ENCODE measurements at regions not wholly inside any gene's neighbourhood (a gene's known extent, or its start where the extent isn't known, plus 50 kb on each side); places are given as distances from the start of the nearest gene placed in this dataset.
A peak's percentile ranks its signal among the peaks of the same experiment; 100 is the strongest.
"Not testable (repeated sequence)": the region's sequence is repeated elsewhere in the genome, so short reads cannot be mapped to it uniquely, and the experiment has no call there.

- no peak overlapping the region for H3K4me2 ChIP-seq (ENCODE audit: low read length)
- H2BK15ac ChIP-seq (replicated peaks; ENCODE audit: low read depth) = no peak overlapping the region
- no peaks in the 10 kb centered on the region for H3K79me2 ChIP-seq (ENCODE audit: control insufficient read depth, insufficient read depth, low read length)
- no peaks in the 10 kb centered on the region for H3K4me1 ChIP-seq (ENCODE audit: control insufficient read depth, low read depth, low read length)
- H4K8ac ChIP-seq (ENCODE audit: low read depth, low read length) = no peak overlapping the region
- no peak overlapping the region for H3K9ac ChIP-seq (ENCODE audit: low read length)
- no peak overlapping the region for H3K4ac ChIP-seq (ENCODE audit: low read depth, low read length)
- H2BK5ac ChIP-seq (ENCODE audit: low read length) = no peak overlapping the region
- no peaks in the 10 kb centered on the region for H3K36me3 ChIP-seq (ENCODE audit: control insufficient read depth, insufficient read depth, low read length)
- no peak overlapping the region for H4K5ac ChIP-seq (ENCODE audit: low read length)
- no peaks in the 10 kb centered on the region for H3K79me1 ChIP-seq (ENCODE audit: low read length)
- no peak overlapping the region for H2AK5ac ChIP-seq (ENCODE audit: low read length)
- no peak overlapping the region for H3K27ac ChIP-seq (ENCODE audit: low read depth, low read length)
- no peak for DNase-seq
- no peak overlapping the region for H3K56ac ChIP-seq (ENCODE audit: low read length)
- no peak overlapping the region for H2BK120ac ChIP-seq (ENCODE audit: low read depth, low read length)
- WGBS (ENCODE audit: extremely low coverage, insufficient coverage, low lambda C conversion rate) = no CpG with 5 or more reads among the region's 2 CpGs
- no peak overlapping the region for H3K4me3 ChIP-seq (ENCODE audit: low read length)
- no peaks in the 10 kb centered on the region for H3K27me3 ChIP-seq (ENCODE audit: insufficient read depth, low read length, poor library complexity)
- H3K18ac ChIP-seq (ENCODE audit: low read length) = no peak overlapping the region
- no peak overlapping the region for H3K23ac ChIP-seq (ENCODE audit: low read length)
Measured at GRCh38 chr13:62388515-62388914, 972.9 kb upstream of the PCDH20 start.

GRCh38 chr13:62387647-62388046, 972.0 kb upstream of the PCDH20 start:
- no CpG with 5 or more reads among the region's 3 CpGs for WGBS (ENCODE audit: extremely low coverage, insufficient coverage, low lambda C conversion rate)
- Histone ChIP-seq H3K4me2 (ENCODE audit: low read length) (no peak overlapping the region), H2BK5ac (ENCODE audit: low read length) (no peak overlapping the region), H3K79me1 (ENCODE audit: low read length) (no peaks in the 10 kb centered on the region), H3K23ac (ENCODE audit: low read length) (no peak overlapping the region), H3K27me3 (ENCODE audit: insufficient read depth, low read length, poor library complexity) (no peaks in the 10 kb centered on the region), H4K5ac (ENCODE audit: low read length) (no peak overlapping the region), H3K4me1 (ENCODE audit: control insufficient read depth, low read depth, low read length) (no peaks in the 10 kb centered on the region), H3K79me2 (ENCODE audit: control insufficient read depth, insufficient read depth, low read length) (no peaks in the 10 kb centered on the region), H3K27ac (ENCODE audit: low read depth, low read length) (no peak overlapping the region), H3K36me3 (ENCODE audit: control insufficient read depth, insufficient read depth, low read length) (no peaks in the 10 kb centered on the region), H2BK120ac (ENCODE audit: low read depth, low read length) (no peak overlapping the region), H3K4me3 (ENCODE audit: low read length) (no peak overlapping the region), H3K56ac (ENCODE audit: low read length) (no peak overlapping the region), H3K18ac (ENCODE audit: low read length) (no peak overlapping the region), H2AK5ac (ENCODE audit: low read length) (no peak overlapping the region), H3K4ac (ENCODE audit: low read depth, low read length) (no peak overlapping the region), H2BK15ac (replicated peaks; ENCODE audit: low read depth) (no peak overlapping the region), H4K8ac (ENCODE audit: low read depth, low read length) (no peak overlapping the region), H3K9ac (ENCODE audit: low read length) (no peak overlapping the region)
- DNase-seq = peak; percentile 41

GRCh38 chr13:62379241-62379640, 963.6 kb upstream of the PCDH20 start:
- WGBS (ENCODE audit: extremely low coverage, insufficient coverage, low lambda C conversion rate) = no CpG with 5 or more reads among the region's 21 CpGs

GRCh38 chr13:62377838-62378237, 962.2 kb upstream of the PCDH20 start:
- no CpG with 5 or more reads among the region's 1 CpG for WGBS (ENCODE audit: extremely low coverage, insufficient coverage, low lambda C conversion rate)
- H3K79me1 ChIP-seq (ENCODE audit: low read length) = no peaks in the 10 kb centered on the region
- no peak overlapping the region for H4K5ac ChIP-seq (ENCODE audit: low read length)
- no peaks in the 10 kb centered on the region for H3K27me3 ChIP-seq (ENCODE audit: insufficient read depth, low read length, poor library complexity)
- H3K23ac ChIP-seq (ENCODE audit: low read length) = no peak overlapping the region
- H3K9ac ChIP-seq (ENCODE audit: low read length) = no peak overlapping the region
- no peak for DNase-seq
- H3K56ac ChIP-seq (ENCODE audit: low read length) = no peak overlapping the region
- H2BK15ac ChIP-seq (replicated peaks; ENCODE audit: low read depth) = no peak overlapping the region
- H4K8ac ChIP-seq (ENCODE audit: low read depth, low read length) = no peak overlapping the region
- no peak overlapping the region for H3K4me3 ChIP-seq (ENCODE audit: low read length)
- H3K18ac ChIP-seq (ENCODE audit: low read length) = no peak overlapping the region
- H3K27ac ChIP-seq (ENCODE audit: low read depth, low read length) = no peak overlapping the region
- H2AK5ac ChIP-seq (ENCODE audit: low read length) = no peak overlapping the region
- H2BK5ac ChIP-seq (ENCODE audit: low read length) = no peak overlapping the region
- H3K36me3 ChIP-seq (ENCODE audit: control insufficient read depth, insufficient read depth, low read length) = no peaks in the 10 kb centered on the region
- no peaks in the 10 kb centered on the region for H3K79me2 ChIP-seq (ENCODE audit: control insufficient read depth, insufficient read depth, low read length)
- H3K4ac ChIP-seq (ENCODE audit: low read depth, low read length) = no peak overlapping the region
- no peak overlapping the region for H3K4me2 ChIP-seq (ENCODE audit: low read length)
- no peaks in the 10 kb centered on the region for H3K4me1 ChIP-seq (ENCODE audit: control insufficient read depth, low read depth, low read length)
- no peak overlapping the region for H2BK120ac ChIP-seq (ENCODE audit: low read depth, low read length)

More at GRCh38 chr13:62379241-62379640, 963.6 kb upstream of the PCDH20 start:
- H3K4me2 ChIP-seq (ENCODE audit: low read length); H3K18ac ChIP-seq (ENCODE audit: low read length); H3K23ac ChIP-seq (ENCODE audit: low read length); H4K8ac ChIP-seq (ENCODE audit: low read depth, low read length); H3K27me3 ChIP-seq (ENCODE audit: insufficient read depth, low read length, poor library complexity); H3K4ac ChIP-seq (ENCODE audit: low read depth, low read length); H2BK120ac ChIP-seq (ENCODE audit: low read depth, low read length); H3K36me3 ChIP-seq (ENCODE audit: control insufficient read depth, insufficient read depth, low read length); H2BK5ac ChIP-seq (ENCODE audit: low read length); H2BK15ac ChIP-seq (replicated peaks; ENCODE audit: low read depth); H3K4me1 ChIP-seq (ENCODE audit: control insufficient read depth, low read depth, low read length); H3K56ac ChIP-seq (ENCODE audit: low read length); H2AK5ac ChIP-seq (ENCODE audit: low read length); H3K27ac ChIP-seq (ENCODE audit: low read depth, low read length); H3K79me2 ChIP-seq (ENCODE audit: control insufficient read depth, insufficient read depth, low read length); H3K4me3 ChIP-seq (ENCODE audit: low read length); H4K5ac ChIP-seq (ENCODE audit: low read length); DNase-seq; H3K9ac ChIP-seq (ENCODE audit: low read length); H3K79me1 ChIP-seq (ENCODE audit: low read length): not testable (repeated sequence)

GRCh38 chr13:62375653-62376052, 960.0 kb upstream of the PCDH20 start:
- Histone ChIP-seq H2BK5ac (ENCODE audit: low read length) (no peak overlapping the region), H3K27me3 (ENCODE audit: insufficient read depth, low read length, poor library complexity) (no peaks in the 10 kb centered on the region), H4K5ac (ENCODE audit: low read length) (no peak overlapping the region), H3K4me1 (ENCODE audit: control insufficient read depth, low read depth, low read length) (no peaks in the 10 kb centered on the region), H2AK5ac (ENCODE audit: low read length) (no peak overlapping the region), H2BK120ac (ENCODE audit: low read depth, low read length) (no peak overlapping the region), H3K36me3 (ENCODE audit: control insufficient read depth, insufficient read depth, low read length) (no peaks in the 10 kb centered on the region), H3K18ac (ENCODE audit: low read length) (no peak overlapping the region), H3K23ac (ENCODE audit: low read length) (no peak overlapping the region), H3K79me2 (ENCODE audit: control insufficient read depth, insufficient read depth, low read length) (no peaks in the 10 kb centered on the region), H3K27ac (ENCODE audit: low read depth, low read length) (no peak overlapping the region), H3K4me3 (ENCODE audit: low read length) (no peak overlapping the region), H3K56ac (ENCODE audit: low read length) (no peak overlapping the region), H4K8ac (ENCODE audit: low read depth, low read length) (no peak overlapping the region), H3K9ac (ENCODE audit: low read length) (no peak overlapping the region), H3K79me1 (ENCODE audit: low read length) (no peaks in the 10 kb centered on the region), H2BK15ac (replicated peaks; ENCODE audit: low read depth) (no peak overlapping the region), H3K4me2 (ENCODE audit: low read length) (no peak overlapping the region), H3K4ac (ENCODE audit: low read depth, low read length) (no peak overlapping the region)
- no peak for DNase-seq
- no CpG with 5 or more reads among the region's 2 CpGs for WGBS (ENCODE audit: extremely low coverage, insufficient coverage, low lambda C conversion rate)

- H2BK15ac ChIP-seq (replicated peaks; ENCODE audit: low read depth) = no peak overlapping the region
- H3K56ac ChIP-seq (ENCODE audit: low read length) = no peak overlapping the region
- H3K23ac ChIP-seq (ENCODE audit: low read length) = no peak overlapping the region
- H2BK5ac ChIP-seq (ENCODE audit: low read length) = no peak overlapping the region
- no CpG with 5 or more reads among the region's 2 CpGs for WGBS (ENCODE audit: extremely low coverage, insufficient coverage, low lambda C conversion rate)
- DNase-seq = no peak
- H3K79me2 ChIP-seq (ENCODE audit: control insufficient read depth, insufficient read depth, low read length) = no peaks in the 10 kb centered on the region
- no peak overlapping the region for H4K8ac ChIP-seq (ENCODE audit: low read depth, low read length)
- no peak overlapping the region for H4K5ac ChIP-seq (ENCODE audit: low read length)
- no peak overlapping the region for H2BK120ac ChIP-seq (ENCODE audit: low read depth, low read length)
- H3K4ac ChIP-seq (ENCODE audit: low read depth, low read length) = no peak overlapping the region
- no peak overlapping the region for H3K18ac ChIP-seq (ENCODE audit: low read length)
- H2AK5ac ChIP-seq (ENCODE audit: low read length) = no peak overlapping the region
- H3K4me3 ChIP-seq (ENCODE audit: low read length) = no peak overlapping the region
- no peaks in the 10 kb centered on the region for H3K4me1 ChIP-seq (ENCODE audit: control insufficient read depth, low read depth, low read length)
- H3K79me1 ChIP-seq (ENCODE audit: low read length) = no peaks in the 10 kb centered on the region
- no peaks in the 10 kb centered on the region for H3K27me3 ChIP-seq (ENCODE audit: insufficient read depth, low read length, poor library complexity)
- no peaks in the 10 kb centered on the region for H3K36me3 ChIP-seq (ENCODE audit: control insufficient read depth, insufficient read depth, low read length)
- H3K9ac ChIP-seq (ENCODE audit: low read length) = no peak overlapping the region
- no peak overlapping the region for H3K27ac ChIP-seq (ENCODE audit: low read depth, low read length)
- H3K4me2 ChIP-seq (ENCODE audit: low read length) = no peak overlapping the region
Measured at GRCh38 chr13:62371737-62372136, 956.1 kb upstream of the PCDH20 start.
